ENCODE measurements at regions not wholly inside any gene's neighbourhood (a gene's known extent, or its start where the extent isn't known, plus 50 kb on each side); places are given as distances from the start of the nearest gene placed in this dataset.

- in situ Hi-C loops (cut with MboI; ENCODE audit: low pct_unique_long_range_greater_than_20kb, low sequenced_read_pairs, unreplicated experiment): no loop called here
- no peak for TF ChIP-seq CTCF (IDR thresholded peaks at IDR 0.05; ENCODE audit: extremely low read depth, insufficient read depth, missing control alignments)
- DNase-seq (ENCODE audit: low spot score): no peak
Observed at GRCh38 chr9:91130796-91131318, 230.9 kb downstream of the AUH start.

GRCh38 chr9:91131433-91131839 is 230.3 kb downstream of the AUH start:
- DNase-seq (ENCODE audit: low spot score): no peak
- in situ Hi-C loops (cut with MboI; ENCODE audit: low pct_unique_long_range_greater_than_20kb, low sequenced_read_pairs, unreplicated experiment): no loop called here
- TF ChIP-seq CTCF (IDR thresholded peaks at IDR 0.05; ENCODE audit: extremely low read depth, insufficient read depth, missing control alignments): no peak

- in situ Hi-C loops (cut with MboI; ENCODE audit: low pct_unique_long_range_greater_than_20kb, low sequenced_read_pairs, unreplicated experiment): no loop called here
- DNase-seq (ENCODE audit: low spot score): no peak
- no peak for TF ChIP-seq CTCF (IDR thresholded peaks at IDR 0.05; ENCODE audit: extremely low read depth, insufficient read depth, missing control alignments)
Observed at GRCh38 chr9:91132576-91133073, 229.1 kb downstream of the AUH start.

- no peak for DNase-seq (ENCODE audit: low spot score)
- no peak for TF ChIP-seq CTCF (IDR thresholded peaks at IDR 0.05; ENCODE audit: extremely low read depth, insufficient read depth, missing control alignments)
- in situ Hi-C loops (cut with MboI; ENCODE audit: low pct_unique_long_range_greater_than_20kb, low sequenced_read_pairs, unreplicated experiment): no loop called here
Observed at GRCh38 chr9:91134608-91135007, 227.1 kb downstream of the AUH start.

GRCh38 chr9:91137391-91137790 is 224.3 kb downstream of the AUH start:
- in situ Hi-C loops (cut with MboI; ENCODE audit: low pct_unique_long_range_greater_than_20kb, low sequenced_read_pairs, unreplicated experiment): no loop called here
- no peak for TF ChIP-seq CTCF (IDR thresholded peaks at IDR 0.05; ENCODE audit: extremely low read depth, insufficient read depth, missing control alignments)
- no peak for DNase-seq (ENCODE audit: low spot score)

GRCh38 chr9:91138760-91139159 is 223.0 kb downstream of the AUH start:
- no peak for TF ChIP-seq CTCF (IDR thresholded peaks at IDR 0.05; ENCODE audit: extremely low read depth, insufficient read depth, missing control alignments)
- in situ Hi-C loops (cut with MboI; ENCODE audit: low pct_unique_long_range_greater_than_20kb, low sequenced_read_pairs, unreplicated experiment): no loop called here
- no peak for DNase-seq (ENCODE audit: low spot score)
